IMR-90 (cell line): ENCODE measurements at regions not wholly inside any gene's neighbourhood (a gene's known extent, or its start where the extent isn't known, plus 50 kb on each side); places are given as distances from the start of the nearest gene placed in this dataset.

ENCODE experiments used
- ATAC-seq: fragments of 200-7000 bp; cut with Tn5 transposase; 2 replicates; pipeline ENCODE4 v1.9.1; 2020; ENCODE audit warnings: low read depth, mild to moderate bottlenecking, moderate library complexity
- BruUV-seq: library from RNA; stranded (reverse); fragments of 400-500 nt; replicated peaks from 2 replicates; lab custom pipeline; 2021; lab: Mats Ljungman, UMichigan
- CTCF ChIA-PET: fragments of 300-600 bp; formaldehyde crosslinking; extraction: SDS; loops from one replicate; lab custom pipeline; 2021; ENCODE audit warnings: antibody characterized with exemption; lab: Yijun Ruan, JAX
- POLR2A ChIA-PET: fragments of 300-600 bp; sonication (Branson Sonifier 250); formaldehyde crosslinking; loops from one replicate; lab custom pipeline; 2022; ENCODE audit warnings: antibody characterized with exemption; ENCODE audit not compliant: unreplicated experiment; lab: Charles Lee
- DNase-seq: peaks from one replicate; pipeline ENCODE4 v3.0.0; 2013
- H2AFZ ChIP-seq: replicated peaks from 2 replicates; pipeline ENCODE3; 2013; ENCODE audit warnings: low read length, mild to moderate bottlenecking; ENCODE audit not compliant: poor library complexity
- H2AK5ac ChIP-seq: 2 replicates; pipeline ENCODE4 v1.6.1; 2013; ENCODE audit warnings: low read depth, low read length, inconsistent platforms
- H2AK9ac ChIP-seq: replicated peaks from 2 replicates; pipeline ENCODE3; 2013; ENCODE audit warnings: mild to moderate bottlenecking, low read depth, low read length, moderate library complexity; ENCODE audit not compliant: poor library complexity
- H2BK120ac ChIP-seq: 2 replicates; pipeline ENCODE4 v1.6.1; 2013; ENCODE audit warnings: low read depth, low read length, inconsistent platforms
- H2BK15ac ChIP-seq: 3 replicates; pipeline ENCODE4 v1.6.1; 2013; ENCODE audit warnings: low read depth, low read length, inconsistent platforms
- H2BK20ac ChIP-seq: 2 replicates; pipeline ENCODE4 v1.6.1; 2013; ENCODE audit warnings: low read depth, mild to moderate bottlenecking, inconsistent platforms, low read length, moderate library complexity
- H2BK5ac ChIP-seq: 2 replicates; pipeline ENCODE4 v1.6.1; 2013; ENCODE audit warnings: mild to moderate bottlenecking, low read depth, low read length, inconsistent platforms; ENCODE audit not compliant: poor library complexity, severe bottlenecking
- H3K14ac ChIP-seq: replicated peaks from 2 replicates; pipeline ENCODE4 v1.6.1; 2013; ENCODE audit warnings: low read depth, low read length, inconsistent platforms
- H3K18ac ChIP-seq: 2 replicates; pipeline ENCODE4 v1.6.1; 2013; ENCODE audit warnings: low read depth, low read length, control low read depth
- H3K23ac ChIP-seq: 2 replicates; pipeline ENCODE4 v1.6.1; 2013; ENCODE audit warnings: low read depth, low read length, inconsistent platforms
- H3K27ac ChIP-seq: 2 replicates; pipeline ENCODE4 v1.5.1; 2013; ENCODE audit warnings: mild to moderate bottlenecking, control low read depth, low read length; ENCODE audit not compliant: insufficient read depth
- H3K27me3 ChIP-seq: 2 replicates; pipeline ENCODE4 v1.6.1; 2013; ENCODE audit warnings: low read length; ENCODE audit not compliant: control insufficient read depth, insufficient read depth
- H3K36me3 ChIP-seq: 2 replicates; pipeline ENCODE4 v1.6.1; 2013; ENCODE audit warnings: low read length, mixed read lengths; ENCODE audit not compliant: control insufficient read depth, insufficient read depth
- H3K4ac ChIP-seq: 2 replicates; pipeline ENCODE4 v1.6.1; 2013; ENCODE audit warnings: low read depth, low read length, inconsistent platforms
- H3K4me1 ChIP-seq: 2 replicates; pipeline ENCODE4 v1.6.1; 2013; ENCODE audit warnings: low read length, mixed read lengths; ENCODE audit not compliant: control insufficient read depth, insufficient read depth
- H3K4me2 ChIP-seq: 2 replicates; pipeline ENCODE4 v1.6.1; 2013; ENCODE audit warnings: low read depth, mild to moderate bottlenecking, control low read depth, low read length, moderate library complexity
- H3K4me3 ChIP-seq: 2 replicates; pipeline ENCODE4 v1.5.1; 2013; ENCODE audit warnings: low read depth, mild to moderate bottlenecking, control low read depth, low read length, moderate library complexity; ENCODE audit not compliant: insufficient read depth
- H3K56ac ChIP-seq: 2 replicates; pipeline ENCODE4 v1.6.1; 2013; ENCODE audit warnings: low read length, inconsistent platforms; ENCODE audit not compliant: insufficient read depth; ENCODE audit errors: extremely low read depth
- H3K79me1 ChIP-seq, 2 experiments: 2 replicates each; pipeline ENCODE4 v1.6.1; 2013; ENCODE audit warnings: low read length in 2 of 2, inconsistent platforms in 1 of 2, low read depth in 1 of 2
- H3K9ac ChIP-seq: 2 replicates; pipeline ENCODE4 v1.6.1; 2013; ENCODE audit warnings: low read depth, low read length, control low read depth
- H3K9me1 ChIP-seq: 2 replicates; pipeline ENCODE4 v1.6.1; 2013; ENCODE audit warnings: low read length, inconsistent platforms; ENCODE audit not compliant: insufficient read depth
- H3K9me3 ChIP-seq: 2 replicates; pipeline ENCODE4 v1.6.1; 2013; ENCODE audit warnings: low read length; ENCODE audit not compliant: control insufficient read depth, insufficient read depth
- H4K20me1 ChIP-seq: 2 replicates; pipeline ENCODE4 v1.6.1; 2013; ENCODE audit warnings: low read length, inconsistent platforms; ENCODE audit not compliant: insufficient read depth
- H4K5ac ChIP-seq: 2 replicates; pipeline ENCODE4 v1.6.1; 2013; ENCODE audit warnings: mild to moderate bottlenecking, low read depth, low read length, control low read depth
- H4K8ac ChIP-seq, 2 experiments: 2 replicates each; pipeline ENCODE4 v1.6.1; 2013; ENCODE audit warnings: low read depth in 2 of 2, low read length in 2 of 2, control low read depth in 1 of 2, inconsistent platforms in 1 of 2
- H4K91ac ChIP-seq: 2 replicates; pipeline ENCODE4 v1.6.1; 2013; ENCODE audit warnings: low read depth, low read length, inconsistent platforms; ENCODE audit not compliant: insufficient read depth
- CEBPB ChIP-seq: IDR thresholded peaks from 2 replicates; pipeline ENCODE4 v1.6.1; 2012; ENCODE audit warnings: low read depth, low read length, improper control_type of control experiment
- SMC3 ChIP-seq: fragments of 150-350 bp; IDR thresholded peaks from 2 replicates; pipeline ENCODE4 v1.6.1; 2016; ENCODE audit warnings: low read depth, mild to moderate bottlenecking, antibody characterized with exemption, low read length, moderate library complexity
- WGBS, 2 experiments: methylation state at CpG; one replicate each; pipeline versions ENCODE4 v1.1.5 to v1.1.7; 2013; ENCODE audit warnings: missing lambda C conversion rate in 2 of 2; ENCODE audit not compliant: insufficient read length in 1 of 2; ENCODE audit errors: extremely low coverage in 2 of 2; 5-methylcytosine and 5-hydroxymethylcytosine counted together
- dilution Hi-C: fragments of 300-500 bp; cut with HindIII; formaldehyde crosslinking; loops from one replicate; pipeline ENCODE4 v1.14.3; 2018; ENCODE audit warnings: low sequenced_read_pairs; ENCODE audit not compliant: unreplicated experiment
- in situ Hi-C: fragments of 300-500 bp; cut with MboI; formaldehyde crosslinking; loops from 3 replicates; pipeline ENCODE4 v1.14.3; 2019; ENCODE audit warnings: low sequenced_read_pairs, inconsistent platforms, mixed read lengths
- intact Hi-C: fragments of 100-400 bp; cut with micrococcal nuclease; formaldehyde crosslinking; loops from 2 replicates; pipeline ENCODE4 v1.10.0; 2022

DNA sequence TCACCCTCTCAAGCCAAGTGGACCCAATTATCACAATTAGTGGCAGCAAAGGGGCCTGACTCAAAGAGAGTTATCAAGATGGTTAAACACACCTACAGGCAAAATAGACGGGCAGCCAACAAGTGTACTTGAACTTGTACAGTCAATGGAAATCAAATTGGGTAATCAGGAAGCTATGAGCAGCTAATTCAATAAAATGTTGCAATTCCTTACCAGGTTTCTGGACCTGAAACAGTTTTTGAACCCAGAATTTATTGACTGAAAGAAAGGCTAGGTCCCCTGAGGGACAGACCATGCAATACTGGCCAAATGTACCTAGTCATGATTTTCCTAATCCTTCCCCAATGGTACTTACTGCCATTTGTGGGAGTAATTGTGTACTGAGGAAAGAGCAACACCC is 679.8 kb downstream of the EPM2A start:
- intact Hi-C loops (no loop called here), dilution Hi-C loops (no loop called here), in situ Hi-C loops (no loop called here)
- Histone ChIP-seq H3K56ac (no peak overlapping the region), H2BK5ac (no peak overlapping the region), H3K4ac (no peak overlapping the region), H3K4me3 (no peak overlapping the region), H3K36me3 (no peaks in the 10 kb centered on the region), H2AK9ac (no peak overlapping the region), H3K14ac (no peak overlapping the region), H3K4me1 (no peaks in the 10 kb centered on the region), H2AFZ (no peak overlapping the region), H3K18ac (no peak overlapping the region), H3K9me1 (peaks cover 3% of the 10 kb centered on the region; the same call in 1 of the 2 replicates), H3K27me3 (no peaks in the 10 kb centered on the region), H4K91ac (no peak overlapping the region), H4K5ac (no peak overlapping the region), H2BK120ac (no peak overlapping the region), H3K23ac (no peak overlapping the region), H2BK15ac (no peak overlapping the region), H2AK5ac (no peak overlapping the region), H2BK20ac (no peak overlapping the region), H3K79me1 (no peaks in the 10 kb centered on the region), H3K27ac (no peak overlapping the region), H4K8ac (no peak overlapping the region), H3K9ac (no peak overlapping the region), H4K20me1 (no peaks in the 10 kb centered on the region), H3K9me3 (no peaks in the 10 kb centered on the region), H3K4me2 (no peak overlapping the region)
- CTCF ChIA-PET: no interaction called here
- ATAC-seq (no peak), DNase-seq (no peak)
- WGBS, 2 experiments: no CpG with 5 or more reads among the region's 1 CpG
- POLR2A ChIA-PET: no interaction called here
- BruUV-seq: no TSS peak
- TF ChIP-seq CEBPB (peak; percentile 56), SMC3 (no peak)
